ENCODE measurements at regions not wholly inside any gene's neighbourhood (a gene's known extent, or its start where the extent isn't known, plus 50 kb on each side); places are given as distances from the start of the nearest gene placed in this dataset.

DNA sequence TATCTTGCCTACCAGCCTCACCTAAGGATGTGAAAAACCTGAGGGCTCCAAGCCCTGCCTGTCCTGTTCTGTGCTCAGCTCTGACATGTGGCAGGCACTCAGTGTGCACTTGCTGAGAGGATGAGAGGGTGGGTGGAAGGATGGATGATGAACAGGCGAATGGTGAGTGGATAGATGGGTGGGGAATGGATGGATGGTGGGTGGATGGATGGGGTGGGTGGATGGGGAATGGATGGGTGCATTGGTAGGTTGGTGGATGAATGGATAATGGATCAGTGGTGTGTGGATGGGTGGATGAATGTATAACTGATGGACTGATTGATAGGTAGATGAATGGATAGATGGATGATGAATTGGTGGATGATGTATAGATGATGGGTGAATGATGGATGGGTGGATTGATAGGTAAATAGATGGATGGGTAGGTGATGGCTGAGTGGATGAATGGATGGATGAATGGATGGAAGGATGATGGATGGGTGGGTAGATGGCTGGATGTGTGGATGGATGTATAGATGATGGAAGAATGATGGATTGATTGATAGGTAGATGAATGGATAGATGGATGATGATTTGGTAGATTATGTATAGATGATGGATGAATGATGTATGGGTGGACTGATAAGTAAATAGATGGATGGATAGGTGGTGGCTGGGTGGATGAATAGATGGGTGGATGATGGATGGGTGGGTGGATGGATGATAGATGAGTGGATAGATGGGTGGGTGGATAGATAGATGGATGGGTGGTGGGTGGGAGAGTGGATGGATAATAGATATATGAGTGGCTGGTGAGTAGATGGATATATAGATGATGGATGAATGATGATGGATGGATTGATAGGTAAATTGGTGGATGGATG lies 69.3 kb upstream of the NKX1-1 start:
- CTCF ChIA-PET (ENCODE audit: low intra/inter-chr PET ratio), result no interaction called here
- FAIRE-seq (no peak), DNase-seq (ENCODE audit: extremely low read depth in 1 of 4, low spot score in 3 of 4) (no peak), ATAC-seq (no peak)
- no peaks in the 10 kb centered on the region for H3K9me1 ChIP-seq (ENCODE audit: control insufficient read depth, insufficient read depth, low read length)
- H3K9ac ChIP-seq (ENCODE audit: insufficient read depth in 1 of 2, low read depth in 2 of 2, low read length in 2 of 2), result no peak overlapping the region
- no peaks in the 10 kb centered on the region for H4K20me1 ChIP-seq (replicated peaks; ENCODE audit: control insufficient read depth, insufficient read depth, low read length)
- H3K9me3 ChIP-seq (replicated peaks; ENCODE audit: control insufficient read depth, insufficient read depth, low read depth, low read length), result no peaks in the 10 kb centered on the region
- BruUV-seq (replicated peaks), result no TSS peak
- H3K27me3 ChIP-seq (ENCODE audit: control insufficient read depth in 2 of 2, insufficient read depth in 2 of 2, low read length in 2 of 2), result peaks cover 0 to 10% of the 10 kb centered on the region in 2 experiments; a peak in 2 of 5 replicates
- in situ Hi-C loops (cut with MboI) (no loop called here), intact Hi-C loops (cut with micrococcal nuclease) (no loop called here)
- POLR2A ChIA-PET, result interaction anchor here (0.5 kb wide), 1 partner anchor 207 kb away, joined by 3 read pairs; no protein-coding TSS in a partner anchor
- no peaks in the 10 kb centered on the region for H3K36me3 ChIP-seq (ENCODE audit: control insufficient read depth, insufficient read depth, low read length)
- peaks cover 0 to 15% of the 10 kb centered on the region in 2 experiments; a peak in 2 of 5 replicates for H3K4me1 ChIP-seq (replicated peaks in 1 of 2; ENCODE audit: control insufficient read depth in 2 of 2, insufficient read depth in 2 of 2, low read length in 2 of 2)
- H2AFZ ChIP-seq (ENCODE audit: low read depth, low read length), result no peak overlapping the region
- H3K79me2 ChIP-seq (ENCODE audit: control insufficient read depth, insufficient read depth, low read length), result no peaks in the 10 kb centered on the region
- no peak overlapping the region for H3K27ac ChIP-seq (ENCODE audit: extremely low read depth, low read depth, low read length)
- WGBS (ENCODE audit: insufficient coverage, low coverage, missing lambda C conversion rate), result 0% methylated on average over 1 of the region's 1 CpG
- H3K4me2 ChIP-seq (ENCODE audit: insufficient read depth, low read length), result no peak overlapping the region
- no peak for TF ChIP-seq MCM3 (IDR thresholded peaks at IDR 0.05)
- H3K4me3 ChIP-seq, result no peak overlapping the region

DNA sequence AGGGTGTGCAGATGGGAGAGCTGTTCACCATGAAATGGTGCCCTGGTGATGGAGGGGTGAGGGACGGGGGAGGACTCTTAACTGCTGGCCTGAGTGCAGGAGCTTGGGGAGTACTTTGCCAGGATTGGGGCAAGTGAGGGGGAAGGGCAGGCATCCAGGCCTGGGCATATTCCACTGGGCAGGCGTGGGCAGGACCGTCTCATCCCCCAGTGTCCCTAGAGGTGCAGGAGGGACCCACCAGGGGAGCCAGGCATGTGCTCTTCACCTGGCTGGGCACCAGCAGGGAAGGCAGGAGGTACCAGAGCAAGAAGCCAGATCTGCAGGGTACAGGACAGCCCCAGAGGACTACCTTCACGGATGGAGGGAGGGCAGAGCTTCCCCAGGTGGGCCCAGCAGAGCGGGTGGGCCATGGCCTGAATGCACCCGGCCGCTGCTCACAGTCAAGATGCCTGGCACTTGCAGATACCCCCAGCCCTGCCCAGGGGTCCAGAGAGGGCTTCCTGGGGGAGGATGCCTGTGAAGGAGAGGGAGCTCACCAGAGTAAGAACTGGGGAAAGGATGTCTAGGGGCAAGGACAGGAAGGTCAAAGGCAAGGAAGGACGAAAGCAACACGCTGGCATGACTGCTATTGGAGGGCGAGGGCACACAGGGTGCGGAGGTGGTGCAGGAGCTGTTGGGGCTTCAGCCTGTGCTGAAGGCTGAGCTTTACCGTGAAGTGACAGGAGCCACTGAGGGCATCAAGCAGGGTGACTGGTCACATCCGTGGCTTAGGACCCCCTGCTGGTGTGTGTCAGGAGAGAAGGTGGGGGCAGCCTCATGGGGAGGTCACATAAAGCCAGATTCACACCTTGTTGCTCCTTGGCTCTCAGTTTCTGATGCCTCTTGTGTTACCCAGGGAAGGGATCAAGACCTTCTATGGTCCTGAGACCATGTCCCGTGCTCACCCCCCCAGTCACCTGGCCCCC lies 68.2 kb upstream of the NKX1-1 start:
- no peaks in the 10 kb centered on the region for H3K9me1 ChIP-seq (ENCODE audit: control insufficient read depth, insufficient read depth, low read length)
- H3K4me2 ChIP-seq (ENCODE audit: insufficient read depth, low read length), result no peak overlapping the region
- 2% methylated on average over 14 of the region's 14 CpGs for WGBS (ENCODE audit: insufficient coverage, low coverage, missing lambda C conversion rate)
- no peaks in the 10 kb centered on the region for H3K9me3 ChIP-seq (replicated peaks; ENCODE audit: control insufficient read depth, insufficient read depth, low read depth, low read length)
- no peak overlapping the region for H3K27ac ChIP-seq (ENCODE audit: extremely low read depth, low read depth, low read length)
- H3K4me3 ChIP-seq, result no peak overlapping the region
- peaks cover 0 to 11% of the 10 kb centered on the region in 2 experiments; a peak in 2 of 5 replicates for H3K27me3 ChIP-seq (ENCODE audit: control insufficient read depth in 2 of 2, insufficient read depth in 2 of 2, low read length in 2 of 2)
- H3K9ac ChIP-seq (ENCODE audit: insufficient read depth in 1 of 2, low read depth in 2 of 2, low read length in 2 of 2), result no peak overlapping the region
- ChIA-PET POLR2A (interaction anchor here (0.5 to 0.6 kb wide), 2 partner anchors 209 to 352 kb away, joined by 3 read pairs; no protein-coding TSS in a partner anchor), CTCF (ENCODE audit: low intra/inter-chr PET ratio) (no interaction called here)
- DNase-seq (ENCODE audit: extremely low read depth in 1 of 4, low spot score in 3 of 4) (no peak), FAIRE-seq (no peak), ATAC-seq (no peak)
- BruUV-seq (replicated peaks), result no TSS peak
- H3K79me2 ChIP-seq (ENCODE audit: control insufficient read depth, insufficient read depth, low read length), result no peaks in the 10 kb centered on the region
- no peaks in the 10 kb centered on the region for H3K36me3 ChIP-seq (ENCODE audit: control insufficient read depth, insufficient read depth, low read length)
- H3K4me1 ChIP-seq (replicated peaks in 1 of 2; ENCODE audit: control insufficient read depth in 2 of 2, insufficient read depth in 2 of 2, low read length in 2 of 2), result peaks cover 0 to 15% of the 10 kb centered on the region in 2 experiments; a peak in 2 of 5 replicates
- in situ Hi-C loops (cut with MboI), result no loop called here
- no peaks in the 10 kb centered on the region for H4K20me1 ChIP-seq (replicated peaks; ENCODE audit: control insufficient read depth, insufficient read depth, low read length)
- intact Hi-C loops (cut with micrococcal nuclease), result no loop called here
- no peak overlapping the region for H2AFZ ChIP-seq (ENCODE audit: low read depth, low read length)
- TF ChIP-seq HMG20B (CRISPR knock-in tag; IDR thresholded peaks at IDR 0.05), result no peak
- no peak for TF ChIP-seq PHF21A (IDR thresholded peaks at IDR 0.05; ENCODE audit: borderline replicate concordance, low read depth)
- no peak for TF ChIP-seq FUS (optimal IDR thresholded peaks at IDR 0.05; ENCODE audit: low read depth, low read length)
- no peak for TF ChIP-seq RBM34 (IDR thresholded peaks at IDR 0.05; ENCODE audit: borderline replicate concordance, insufficient read depth, low read length)
- TF ChIP-seq ZNF77 (CRISPR knock-in tag; IDR thresholded peaks at IDR 0.05), result no peak
- TF ChIP-seq, protein P1, sequence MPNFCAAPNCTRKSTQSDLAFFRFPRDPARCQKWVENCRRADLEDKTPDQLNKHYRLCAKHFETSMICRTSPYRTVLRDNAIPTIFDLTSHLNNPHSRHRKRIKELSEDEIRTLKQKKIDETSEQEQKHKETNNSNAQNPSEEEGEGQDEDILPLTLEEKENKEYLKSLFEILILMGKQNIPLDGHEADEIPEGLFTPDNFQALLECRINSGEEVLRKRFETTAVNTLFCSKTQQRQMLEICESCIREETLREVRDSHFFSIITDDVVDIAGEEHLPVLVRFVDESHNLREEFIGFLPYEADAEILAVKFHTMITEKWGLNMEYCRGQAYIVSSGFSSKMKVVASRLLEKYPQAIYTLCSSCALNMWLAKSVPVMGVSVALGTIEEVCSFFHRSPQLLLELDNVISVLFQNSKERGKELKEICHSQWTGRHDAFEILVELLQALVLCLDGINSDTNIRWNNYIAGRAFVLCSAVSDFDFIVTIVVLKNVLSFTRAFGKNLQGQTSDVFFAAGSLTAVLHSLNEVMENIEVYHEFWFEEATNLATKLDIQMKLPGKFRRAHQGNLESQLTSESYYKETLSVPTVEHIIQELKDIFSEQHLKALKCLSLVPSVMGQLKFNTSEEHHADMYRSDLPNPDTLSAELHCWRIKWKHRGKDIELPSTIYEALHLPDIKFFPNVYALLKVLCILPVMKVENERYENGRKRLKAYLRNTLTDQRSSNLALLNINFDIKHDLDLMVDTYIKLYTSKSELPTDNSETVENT (CRISPR knock-in tag; IDR thresholded peaks at IDR 0.05), result no peak
- no peak for TF ChIP-seq TCF3 (CRISPR knock-in tag; IDR thresholded peaks at IDR 0.05)
- no peak for TF ChIP-seq CBX8 (IDR thresholded peaks at IDR 0.05; ENCODE audit: borderline replicate concordance, extremely low read depth, low read depth, low read length, poor library complexity, severe bottlenecking)

Measured in K562 (cell line).